ENCODE measurements at regions not wholly inside any gene's neighbourhood (a gene's known extent, or its start where the extent isn't known, plus 50 kb on each side); places are given as distances from the start of the nearest gene placed in this dataset.

- no peak for TF ChIP-seq CTCF (IDR thresholded peaks at IDR 0.05; ENCODE audit: poor library complexity, severe bottlenecking)
- no peak for TF ChIP-seq EP300 (conservative IDR thresholded peaks at IDR 0.05; ENCODE audit: poor library complexity, severe bottlenecking)
- TF ChIP-seq TAF1 (IDR thresholded peaks at IDR 0.05; ENCODE audit: low read depth), result no peak
- TF ChIP-seq EZH2 (IDR thresholded peaks at IDR 0.05; ENCODE audit: borderline replicate concordance, insufficient read depth, low read length, poor library complexity, severe bottlenecking), result no peak
- no peak for TF ChIP-seq POLR2AphosphoS5 (IDR thresholded peaks at IDR 0.05)
- TF ChIP-seq RAD21 (conservative IDR thresholded peaks at IDR 0.05), result no peak
- no peak for TF ChIP-seq SMC3 (conservative IDR thresholded peaks at IDR 0.05; ENCODE audit: poor library complexity)
- no peak for TF ChIP-seq REST (IDR thresholded peaks at IDR 0.05; ENCODE audit: borderline replicate concordance)
Observed at GRCh38 chr2:6214471-6214870, 522.3 kb downstream of the SOX11 start.

Measured in neural cell (in vitro differentiated cells).